Suprapubic skin (tissue), 4 donors: ENCODE measurements at regions not wholly inside any gene's neighbourhood (a gene's known extent, or its start where the extent isn't known, plus 50 kb on each side); places are given as distances from the start of the nearest gene placed in this dataset.

Experiments used
- POLR2A ChIP-seq, 2 donors: fragments of 450-650 bp; IDR thresholded peaks; one replicate each; pipeline ENCODE4 v1.6.1; 2017; ENCODE audit warnings: antibody characterized with exemption in 2 of 2, mild to moderate bottlenecking in 2 of 2, moderate library complexity in 2 of 2
- POLR2AphosphoS5 ChIP-seq, 3 donors: sonication (generic); formaldehyde crosslinking; IDR thresholded peaks; one replicate each; pipeline ENCODE4 v1.6.1; 2017; ENCODE audit warnings: antibody characterized with exemption in 3 of 3

GRCh38 chr12:125704803-125705202, 639.6 kb downstream of the AACS start:
- TF ChIP-seq POLR2A (IDR thresholded peaks at IDR 0.05), result no peak
- TF ChIP-seq POLR2AphosphoS5 (IDR thresholded peaks at IDR 0.05), result no peak
